Activated naive CD8-positive, alpha-beta T cell treated with anti-CD3 and anti-CD28 coated beads for 36 hours (primary cell): ENCODE measurements at regions not wholly inside any gene's neighbourhood (a gene's known extent, or its start where the extent isn't known, plus 50 kb on each side); places are given as distances from the start of the nearest gene placed in this dataset.
"Not testable (repeated sequence)": the region's sequence is repeated elsewhere in the genome, so short reads cannot be mapped to it uniquely, and the experiment has no call there.

Source experiments
- DNase-seq: peaks from one replicate; pipeline ENCODE4 v3.0.0; 2021
- H3K27ac Mint-ChIP-seq: one replicate; pipeline ENCODE4 v1.8.0; 2022; ENCODE audit warnings: mild to moderate bottlenecking, moderate library complexity, mixed read lengths
- H3K27me3 Mint-ChIP-seq: one replicate; pipeline ENCODE4 v1.8.0; 2022; ENCODE audit warnings: mild to moderate bottlenecking, mixed read lengths
- H3K36me3 Mint-ChIP-seq: one replicate; pipeline ENCODE4 v1.8.0; 2021; ENCODE audit warnings: mild to moderate bottlenecking, mixed read lengths
- H3K4me1 Mint-ChIP-seq: one replicate; pipeline ENCODE4 v1.8.0; 2021; ENCODE audit warnings: mixed read lengths
- H3K4me3 Mint-ChIP-seq: one replicate; pipeline ENCODE4 v1.8.0; 2022; ENCODE audit warnings: mild to moderate bottlenecking, moderate library complexity, mixed read lengths
- H3K9me3 Mint-ChIP-seq: one replicate; pipeline ENCODE4 v1.8.0; 2022; ENCODE audit warnings: mixed read lengths

- H3K27me3 Mint-ChIP-seq: no peaks in the 10 kb centered on the region
- no peak overlapping the region for H3K27ac Mint-ChIP-seq
- no peak overlapping the region for H3K4me3 Mint-ChIP-seq
- no peaks in the 10 kb centered on the region for H3K36me3 Mint-ChIP-seq
- H3K9me3 Mint-ChIP-seq: peaks cover 2% of the 10 kb centered on the region
- DNase-seq: no peak
- no peaks in the 10 kb centered on the region for H3K4me1 Mint-ChIP-seq
Observed at GRCh38 chr13:64164435-64164834, 2748.8 kb upstream of the PCDH20 start.

GRCh38 chr13:64160479-64160878, 2744.8 kb upstream of the PCDH20 start:
- H3K4me1 Mint-ChIP-seq: no peaks in the 10 kb centered on the region
- DNase-seq: no peak
- no peak overlapping the region for H3K4me3 Mint-ChIP-seq
- no peaks in the 10 kb centered on the region for H3K27me3 Mint-ChIP-seq
- H3K27ac Mint-ChIP-seq: no peak overlapping the region
- peaks cover 4% of the 10 kb centered on the region for H3K9me3 Mint-ChIP-seq
- H3K36me3 Mint-ChIP-seq: no peaks in the 10 kb centered on the region

- Mint-ChIP-seq H3K9me3 (peaks cover 4% of the 10 kb centered on the region), H3K27me3 (no peaks in the 10 kb centered on the region), H3K27ac (no peak overlapping the region)
Observed at GRCh38 chr13:64158908-64159307, 2743.3 kb upstream of the PCDH20 start.

GRCh38 chr13:64154514-64154913, 2738.9 kb upstream of the PCDH20 start:
- no peak overlapping the region for H3K4me3 Mint-ChIP-seq
- H3K27ac Mint-ChIP-seq: no peak overlapping the region
- no peaks in the 10 kb centered on the region for H3K4me1 Mint-ChIP-seq
- H3K27me3 Mint-ChIP-seq: no peaks in the 10 kb centered on the region
- no peak for DNase-seq
- H3K36me3 Mint-ChIP-seq: no peaks in the 10 kb centered on the region
- peaks cover 11% of the 10 kb centered on the region for H3K9me3 Mint-ChIP-seq

More at GRCh38 chr13:64158908-64159307, 2743.3 kb upstream of the PCDH20 start:
- no peak for DNase-seq
- Mint-ChIP-seq H3K4me3 (no peak overlapping the region), H3K4me1 (no peaks in the 10 kb centered on the region), H3K36me3 (no peaks in the 10 kb centered on the region)

- no peak overlapping the region for H3K27ac Mint-ChIP-seq
- no peak for DNase-seq
- H3K36me3 Mint-ChIP-seq: no peaks in the 10 kb centered on the region
- peaks cover 12% of the 10 kb centered on the region for H3K9me3 Mint-ChIP-seq
- no peak overlapping the region for H3K4me3 Mint-ChIP-seq
- H3K4me1 Mint-ChIP-seq: no peaks in the 10 kb centered on the region
- H3K27me3 Mint-ChIP-seq: no peaks in the 10 kb centered on the region
Observed at GRCh38 chr13:64130600-64130999, 2715.0 kb upstream of the PCDH20 start.

- DNase-seq: no peak
- Mint-ChIP-seq H3K4me3 (no peak overlapping the region), H3K27ac (no peak overlapping the region), H3K9me3 (peaks cover 12% of the 10 kb centered on the region), H3K27me3 (no peaks in the 10 kb centered on the region), H3K4me1 (no peaks in the 10 kb centered on the region), H3K36me3 (no peaks in the 10 kb centered on the region)
Observed at GRCh38 chr13:64130171-64130570, 2714.5 kb upstream of the PCDH20 start.

GRCh38 chr13:64127856-64128255, 2712.2 kb upstream of the PCDH20 start:
- DNase-seq: no peak
- Mint-ChIP-seq H3K4me3 (no peak overlapping the region), H3K27me3 (no peaks in the 10 kb centered on the region), H3K9me3 (no peaks in the 10 kb centered on the region), H3K27ac (no peak overlapping the region), H3K36me3 (no peaks in the 10 kb centered on the region), H3K4me1 (no peaks in the 10 kb centered on the region)

- Mint-ChIP-seq H3K27me3 (no peaks in the 10 kb centered on the region), H3K9me3 (no peaks in the 10 kb centered on the region), H3K4me3 (no peak overlapping the region), H3K36me3 (no peaks in the 10 kb centered on the region), H3K4me1 (no peaks in the 10 kb centered on the region), H3K27ac (no peak overlapping the region)
- DNase-seq: no peak
Observed at GRCh38 chr13:64127192-64127591, 2711.5 kb upstream of the PCDH20 start.

GRCh38 chr13:64121023-64121709, 2705.5 kb upstream of the PCDH20 start:
- not testable (repeated sequence) for H3K36me3 Mint-ChIP-seq

GRCh38 chr13:64099994-64100393, 2684.3 kb upstream of the PCDH20 start:
- H3K4me1 Mint-ChIP-seq: no peaks in the 10 kb centered on the region
- H3K27ac Mint-ChIP-seq: no peak overlapping the region
- DNase-seq: no peak
- H3K27me3 Mint-ChIP-seq: no peaks in the 10 kb centered on the region
- H3K36me3 Mint-ChIP-seq: no peaks in the 10 kb centered on the region
- H3K4me3 Mint-ChIP-seq: no peak overlapping the region
- peaks cover 4% of the 10 kb centered on the region for H3K9me3 Mint-ChIP-seq

More at GRCh38 chr13:64121023-64121709, 2705.5 kb upstream of the PCDH20 start:
- not testable (repeated sequence) for H3K4me3 Mint-ChIP-seq, H3K4me1 Mint-ChIP-seq, H3K27me3 Mint-ChIP-seq, H3K27ac Mint-ChIP-seq, DNase-seq
- H3K9me3 Mint-ChIP-seq: peaks cover 13% of the 10 kb centered on the region

- Mint-ChIP-seq H3K27ac (no peak overlapping the region), H3K4me1 (no peaks in the 10 kb centered on the region), H3K27me3 (no peaks in the 10 kb centered on the region), H3K4me3 (no peak overlapping the region), H3K36me3 (no peaks in the 10 kb centered on the region), H3K9me3 (peaks cover 7% of the 10 kb centered on the region)
- no peak for DNase-seq
Observed at GRCh38 chr13:64090311-64090710, 2674.7 kb upstream of the PCDH20 start.

- Mint-ChIP-seq H3K4me1 (no peaks in the 10 kb centered on the region), H3K27me3 (no peaks in the 10 kb centered on the region), H3K36me3 (no peaks in the 10 kb centered on the region), H3K9me3 (peaks cover 2% of the 10 kb centered on the region), H3K4me3 (no peak overlapping the region), H3K27ac (no peak overlapping the region)
- DNase-seq: no peak
Observed at GRCh38 chr13:64088491-64088890, 2672.8 kb upstream of the PCDH20 start.

- DNase-seq: no peak
- H3K27ac Mint-ChIP-seq: no peak overlapping the region
- H3K27me3 Mint-ChIP-seq: no peaks in the 10 kb centered on the region
- no peaks in the 10 kb centered on the region for H3K4me1 Mint-ChIP-seq
- H3K4me3 Mint-ChIP-seq: no peak overlapping the region
- H3K36me3 Mint-ChIP-seq: no peaks in the 10 kb centered on the region
- H3K9me3 Mint-ChIP-seq: peaks cover 2% of the 10 kb centered on the region
Observed at GRCh38 chr13:64087624-64088023, 2672.0 kb upstream of the PCDH20 start.

- Mint-ChIP-seq H3K4me1 (no peaks in the 10 kb centered on the region), H3K4me3 (no peak overlapping the region), H3K36me3 (no peaks in the 10 kb centered on the region), H3K27me3 (no peaks in the 10 kb centered on the region), H3K27ac (no peak overlapping the region), H3K9me3 (peaks cover 4% of the 10 kb centered on the region)
- DNase-seq: no peak
Observed at GRCh38 chr13:64083811-64084210, 2668.2 kb upstream of the PCDH20 start.

- Mint-ChIP-seq H3K27me3 (no peaks in the 10 kb centered on the region), H3K4me3 (no peak overlapping the region), H3K36me3 (no peaks in the 10 kb centered on the region), H3K27ac (no peak overlapping the region), H3K4me1 (no peaks in the 10 kb centered on the region), H3K9me3 (peaks cover 4% of the 10 kb centered on the region)
- no peak for DNase-seq
Observed at GRCh38 chr13:64083396-64083795, 2667.7 kb upstream of the PCDH20 start.

GRCh38 chr13:64078480-64078936, 2662.9 kb upstream of the PCDH20 start:
- Mint-ChIP-seq H3K27me3 (no peaks in the 10 kb centered on the region), H3K4me1 (peaks cover 4% of the 10 kb centered on the region), H3K4me3 (no peak overlapping the region), H3K9me3 (peaks cover 4% of the 10 kb centered on the region), H3K36me3 (no peaks in the 10 kb centered on the region), H3K27ac (no peak overlapping the region)
- no peak for DNase-seq
